ENCODE measurements at regions not wholly inside any gene's neighbourhood (a gene's known extent, or its start where the extent isn't known, plus 50 kb on each side); places are given as distances from the start of the nearest gene placed in this dataset.

DNA sequence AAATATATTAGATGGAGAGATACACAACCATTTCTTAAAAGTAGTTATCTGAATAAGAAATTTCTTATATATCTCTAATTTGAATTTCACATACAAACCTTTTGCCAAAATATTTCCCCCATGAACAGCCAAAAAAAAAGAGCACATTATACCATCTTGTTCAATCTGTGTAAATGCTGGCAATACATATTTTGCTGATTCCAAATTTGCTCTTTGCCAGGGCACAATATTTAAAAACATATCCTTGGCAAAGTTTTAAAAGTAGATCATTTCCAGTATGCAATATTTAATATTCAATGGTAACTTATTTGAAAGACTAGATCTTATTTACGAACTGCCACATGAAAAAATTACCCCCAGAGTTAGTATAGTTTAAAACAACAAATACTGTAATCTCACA is 204.2 kb downstream of the CBLN2 start:
- no peaks in the 10 kb centered on the region for H3K36me3 ChIP-seq (ENCODE audit: control insufficient read depth, insufficient read depth, low read length)
- no peak overlapping the region for H3K27ac ChIP-seq (ENCODE audit: low read depth, low read length)
- no peaks in the 10 kb centered on the region for H3K4me1 ChIP-seq (ENCODE audit: control insufficient read depth, insufficient read depth, low read length)
- H3K4me3 ChIP-seq (ENCODE audit: low read length): no peak overlapping the region
- H3K27me3 ChIP-seq (ENCODE audit: control insufficient read depth, insufficient read depth, low read length): no peaks in the 10 kb centered on the region
- H3K9ac ChIP-seq (ENCODE audit: low read length): no peak overlapping the region

DNA sequence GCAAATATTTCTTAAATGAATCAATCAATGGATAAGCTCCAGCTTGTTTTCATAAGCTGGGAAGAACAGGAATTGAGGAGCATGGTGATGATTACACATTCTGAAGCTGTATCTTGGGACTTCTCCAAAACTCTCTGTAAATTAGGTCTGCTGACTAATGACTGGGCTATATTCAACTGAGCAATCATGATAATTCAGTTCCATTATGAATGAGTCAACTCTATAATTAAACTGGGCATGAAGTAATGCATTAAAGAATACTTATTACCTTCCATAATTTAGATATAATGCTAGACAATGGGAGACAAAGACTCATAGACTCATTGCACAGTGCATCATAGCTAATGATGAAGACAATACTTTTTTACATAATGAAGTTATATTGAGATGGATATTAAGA is 207.4 kb downstream of the CBLN2 start:
- H3K9ac ChIP-seq (ENCODE audit: low read length): no peak overlapping the region
- H3K4me3 ChIP-seq (ENCODE audit: low read length): no peak overlapping the region
- H3K4me1 ChIP-seq (ENCODE audit: control insufficient read depth, insufficient read depth, low read length): no peaks in the 10 kb centered on the region
- no peak overlapping the region for H3K27ac ChIP-seq (ENCODE audit: low read depth, low read length)
- H3K36me3 ChIP-seq (ENCODE audit: control insufficient read depth, insufficient read depth, low read length): no peaks in the 10 kb centered on the region
- no peaks in the 10 kb centered on the region for H3K27me3 ChIP-seq (ENCODE audit: control insufficient read depth, insufficient read depth, low read length)

DNA sequence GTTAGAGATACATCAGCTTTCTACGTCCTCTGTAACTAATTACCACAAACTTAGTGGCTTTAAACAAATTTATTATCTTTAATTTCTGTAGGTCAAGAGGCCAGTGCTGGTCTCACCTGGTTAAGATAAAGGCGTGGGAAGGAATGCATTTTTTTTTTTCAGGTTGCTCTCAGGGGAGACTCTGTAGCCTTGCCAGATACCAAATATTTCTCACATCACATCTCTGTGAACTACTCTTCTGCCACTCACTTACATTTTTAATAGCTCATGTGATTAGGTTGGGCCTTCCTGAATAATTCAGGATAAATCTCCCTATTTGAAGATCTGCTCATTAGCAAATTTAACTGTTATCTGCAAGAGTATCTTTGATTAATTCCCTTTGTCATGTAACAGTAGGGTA is 214.6 kb downstream of the CBLN2 start:
- Histone ChIP-seq H3K9ac (ENCODE audit: low read length) (no peak overlapping the region), H3K27ac (ENCODE audit: low read depth, low read length) (no peak overlapping the region), H3K4me1 (ENCODE audit: control insufficient read depth, insufficient read depth, low read length) (no peaks in the 10 kb centered on the region), H3K36me3 (ENCODE audit: control insufficient read depth, insufficient read depth, low read length) (no peaks in the 10 kb centered on the region), H3K27me3 (ENCODE audit: control insufficient read depth, insufficient read depth, low read length) (no peaks in the 10 kb centered on the region), H3K4me3 (ENCODE audit: low read length) (no peak overlapping the region)

DNA sequence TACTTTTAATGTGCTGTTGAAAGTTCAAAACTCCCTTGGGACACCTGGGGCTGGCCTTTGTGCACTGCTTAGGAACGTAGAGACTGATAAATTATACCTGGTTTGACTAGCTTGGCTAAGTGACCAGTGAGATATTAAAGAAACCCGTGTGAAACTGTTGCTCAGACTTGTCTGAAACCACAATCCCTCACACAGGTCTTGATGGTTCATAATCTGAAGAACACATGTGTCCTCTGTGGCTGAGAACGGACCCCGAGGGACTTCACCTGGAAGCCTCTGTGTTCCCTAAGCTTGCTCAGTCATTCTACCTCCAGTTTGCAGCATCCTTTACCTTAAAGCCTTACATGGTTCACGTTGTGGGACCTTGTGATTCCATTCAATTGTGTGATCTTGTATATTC is 218.8 kb downstream of the CBLN2 start:
- H3K9ac ChIP-seq (ENCODE audit: low read length): no peak overlapping the region
- no peak overlapping the region for H3K27ac ChIP-seq (ENCODE audit: low read depth, low read length)

DNA sequence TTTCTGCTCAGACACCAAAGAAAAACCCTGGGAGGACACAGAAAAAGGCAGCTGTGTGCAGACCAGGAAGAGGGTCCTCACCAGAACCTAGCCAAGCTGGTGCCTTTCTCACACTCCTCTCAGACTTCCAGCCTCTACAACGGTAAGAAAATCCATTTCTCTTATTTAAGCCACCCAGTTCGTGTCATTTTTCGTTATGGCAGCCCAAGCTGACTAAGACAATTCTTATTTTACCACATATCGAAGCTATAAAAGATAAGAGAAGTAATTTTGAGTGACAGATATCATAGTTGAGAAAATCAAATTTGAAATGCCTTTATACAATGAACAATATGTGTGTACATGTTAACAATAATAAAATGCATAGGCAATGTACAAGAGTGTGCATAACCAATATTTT is 219.5 kb downstream of the CBLN2 start:
- Histone ChIP-seq H3K27me3 (ENCODE audit: control insufficient read depth, insufficient read depth, low read length) (no peaks in the 10 kb centered on the region), H3K27ac (ENCODE audit: low read depth, low read length) (no peak overlapping the region), H3K9ac (ENCODE audit: low read length) (no peak overlapping the region), H3K4me1 (ENCODE audit: control insufficient read depth, insufficient read depth, low read length) (no peaks in the 10 kb centered on the region), H3K36me3 (ENCODE audit: control insufficient read depth, insufficient read depth, low read length) (no peaks in the 10 kb centered on the region), H3K4me3 (ENCODE audit: low read length) (no peak overlapping the region)

More for the DNA sequence above, 218.8 kb downstream of the CBLN2 start:
- Histone ChIP-seq H3K4me1 (ENCODE audit: control insufficient read depth, insufficient read depth, low read length) (no peaks in the 10 kb centered on the region), H3K36me3 (ENCODE audit: control insufficient read depth, insufficient read depth, low read length) (no peaks in the 10 kb centered on the region), H3K4me3 (ENCODE audit: low read length) (no peak overlapping the region), H3K27me3 (ENCODE audit: control insufficient read depth, insufficient read depth, low read length) (no peaks in the 10 kb centered on the region)

DNA sequence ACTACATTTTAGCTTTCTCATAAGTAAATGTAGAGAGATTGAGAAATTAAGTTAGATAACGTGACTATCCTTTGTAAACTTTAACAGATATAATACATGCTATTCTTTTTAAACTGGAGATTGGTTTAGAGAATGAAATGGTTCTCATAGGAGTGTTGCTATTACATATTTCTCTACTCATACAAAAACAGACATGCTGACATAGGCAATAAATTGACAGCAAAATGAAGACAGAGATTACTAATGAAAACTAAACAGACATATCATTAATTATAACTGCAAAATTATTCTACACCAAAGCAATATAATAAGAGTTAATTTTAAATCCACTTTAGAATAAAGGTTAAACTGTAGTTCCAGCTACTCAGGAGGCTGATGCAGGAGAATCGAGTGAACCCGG is 227.6 kb downstream of the CBLN2 start:
- no peak overlapping the region for H3K27ac ChIP-seq (ENCODE audit: low read depth, low read length)
- H3K27me3 ChIP-seq (ENCODE audit: control insufficient read depth, insufficient read depth, low read length): no peaks in the 10 kb centered on the region
- no peaks in the 10 kb centered on the region for H3K4me1 ChIP-seq (ENCODE audit: control insufficient read depth, insufficient read depth, low read length)
- no peak overlapping the region for H3K9ac ChIP-seq (ENCODE audit: low read length)
- no peaks in the 10 kb centered on the region for H3K36me3 ChIP-seq (ENCODE audit: control insufficient read depth, insufficient read depth, low read length)
- no peak overlapping the region for H3K4me3 ChIP-seq (ENCODE audit: low read length)

DNA sequence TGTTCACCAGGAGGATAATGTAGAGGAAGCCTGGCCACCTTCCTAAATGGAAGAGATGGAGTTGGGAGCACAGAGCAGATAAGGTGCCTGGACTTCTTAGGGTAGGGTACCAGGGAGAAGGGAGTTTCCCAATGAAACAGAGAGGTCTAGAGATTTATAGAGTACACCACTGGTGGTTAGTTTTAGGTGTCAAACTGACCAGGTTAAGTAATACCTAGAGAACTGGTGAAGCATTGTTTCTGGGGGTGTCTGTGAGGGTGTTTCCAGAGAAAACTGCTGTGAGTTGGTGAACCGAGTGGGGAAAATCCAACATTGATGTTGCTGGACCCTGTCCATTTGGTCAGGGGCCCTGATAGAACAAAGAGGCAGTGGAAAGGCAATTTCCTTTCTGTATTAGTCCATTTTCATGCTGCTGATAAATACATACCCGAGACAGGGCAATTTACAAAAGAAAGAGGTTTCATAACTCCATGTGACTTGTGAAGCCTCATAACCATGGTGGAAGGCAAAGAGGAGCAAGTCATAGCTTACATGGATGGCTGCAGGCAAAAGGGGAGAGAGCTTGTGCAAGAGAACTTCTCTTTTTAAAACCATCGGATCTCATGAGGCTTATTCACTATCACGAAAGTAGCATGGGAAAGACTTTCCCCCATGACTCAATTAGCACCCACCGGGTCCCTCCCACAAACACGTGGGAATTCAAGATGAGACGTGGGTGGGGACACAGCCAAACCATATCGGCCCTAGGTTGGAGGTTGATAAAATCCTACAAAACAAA is 260.8 kb downstream of the CBLN2 start:
- Histone ChIP-seq H3K4me1 (ENCODE audit: control insufficient read depth, insufficient read depth, low read length) (no peaks in the 10 kb centered on the region), H3K36me3 (ENCODE audit: control insufficient read depth, insufficient read depth, low read length) (no peaks in the 10 kb centered on the region), H3K4me3 (ENCODE audit: low read length) (no peak overlapping the region), H3K27me3 (ENCODE audit: control insufficient read depth, insufficient read depth, low read length) (no peaks in the 10 kb centered on the region), H3K27ac (ENCODE audit: low read depth, low read length) (no peak overlapping the region), H3K9ac (ENCODE audit: low read length) (no peak overlapping the region)

DNA sequence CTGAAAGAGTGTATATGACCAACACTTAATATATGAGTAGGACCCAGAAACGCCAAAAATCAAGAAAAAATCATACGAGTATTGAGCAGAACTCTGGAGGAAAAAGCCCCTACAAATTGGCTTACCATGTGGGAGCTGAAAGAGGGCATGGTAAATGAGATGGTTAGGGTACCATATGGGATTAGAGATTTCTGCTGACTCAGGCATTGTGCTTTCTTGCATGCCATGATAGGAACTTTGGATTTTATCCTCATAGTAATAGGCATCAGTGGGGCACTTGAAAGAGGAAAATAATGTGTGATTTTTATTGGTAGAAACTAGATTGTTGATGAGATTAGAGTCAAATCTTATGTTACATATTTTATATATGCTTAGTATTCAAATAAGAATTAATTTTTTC is 271.1 kb downstream of the CBLN2 start:
- Histone ChIP-seq H3K4me3 (ENCODE audit: low read length) (no peak overlapping the region), H3K4me1 (ENCODE audit: control insufficient read depth, insufficient read depth, low read length) (no peaks in the 10 kb centered on the region)

DNA sequence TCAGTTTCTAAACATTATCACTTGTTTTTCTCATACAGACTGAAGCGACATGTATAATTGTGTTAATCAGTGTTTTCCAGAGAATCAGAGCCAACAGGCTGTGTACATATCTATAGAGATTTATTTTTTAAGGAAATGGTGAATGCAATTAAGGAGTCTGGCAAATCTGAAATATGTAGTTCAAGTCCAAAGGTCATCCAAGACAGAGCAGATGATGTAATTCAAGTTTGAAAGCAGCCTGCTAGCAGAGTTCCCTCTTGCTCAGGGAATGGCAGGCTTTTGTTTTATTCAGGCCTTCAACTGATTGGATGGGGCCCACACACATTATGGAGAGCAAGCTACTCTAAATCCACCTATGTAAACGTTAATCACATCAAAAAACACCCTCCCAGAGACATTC is 282.6 kb downstream of the CBLN2 start:
- no peak overlapping the region for H3K4me3 ChIP-seq (ENCODE audit: low read length)

More for the DNA sequence above, 271.1 kb downstream of the CBLN2 start:
- Histone ChIP-seq H3K27ac (ENCODE audit: low read depth, low read length) (no peak overlapping the region), H3K27me3 (ENCODE audit: control insufficient read depth, insufficient read depth, low read length) (no peaks in the 10 kb centered on the region), H3K9ac (ENCODE audit: low read length) (no peak overlapping the region), H3K36me3 (ENCODE audit: control insufficient read depth, insufficient read depth, low read length) (no peaks in the 10 kb centered on the region)

DNA sequence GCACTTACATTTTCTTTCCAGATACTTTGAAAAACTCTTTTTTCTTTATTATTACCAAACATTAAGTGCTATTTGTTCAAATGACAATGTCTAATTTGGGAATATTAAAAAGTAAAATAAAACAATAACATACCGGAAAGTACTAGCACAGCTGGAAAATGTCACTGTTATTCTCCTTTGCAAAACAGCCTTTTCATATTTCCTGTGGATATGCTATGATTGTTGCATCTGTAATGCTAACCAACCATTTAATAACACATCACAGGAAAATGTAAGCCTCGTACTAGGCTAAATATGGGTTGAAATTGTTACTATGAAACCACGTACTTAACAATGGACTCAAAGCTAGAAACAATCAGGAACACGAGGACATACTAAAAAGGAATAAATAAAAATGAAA is 298.1 kb downstream of the CBLN2 start:
- Histone ChIP-seq H3K27me3 (ENCODE audit: control insufficient read depth, insufficient read depth, low read length) (no peaks in the 10 kb centered on the region), H3K4me1 (ENCODE audit: control insufficient read depth, insufficient read depth, low read length) (no peaks in the 10 kb centered on the region), H3K27ac (ENCODE audit: low read depth, low read length) (no peak overlapping the region), H3K9ac (ENCODE audit: low read length) (no peak overlapping the region), H3K4me3 (ENCODE audit: low read length) (no peak overlapping the region), H3K36me3 (ENCODE audit: control insufficient read depth, insufficient read depth, low read length) (no peaks in the 10 kb centered on the region)

More for the DNA sequence above, 282.6 kb downstream of the CBLN2 start:
- Histone ChIP-seq H3K27ac (ENCODE audit: low read depth, low read length) (no peak overlapping the region), H3K9ac (ENCODE audit: low read length) (no peak overlapping the region), H3K27me3 (ENCODE audit: control insufficient read depth, insufficient read depth, low read length) (no peaks in the 10 kb centered on the region), H3K4me1 (ENCODE audit: control insufficient read depth, insufficient read depth, low read length) (no peaks in the 10 kb centered on the region), H3K36me3 (ENCODE audit: control insufficient read depth, insufficient read depth, low read length) (no peaks in the 10 kb centered on the region)

DNA sequence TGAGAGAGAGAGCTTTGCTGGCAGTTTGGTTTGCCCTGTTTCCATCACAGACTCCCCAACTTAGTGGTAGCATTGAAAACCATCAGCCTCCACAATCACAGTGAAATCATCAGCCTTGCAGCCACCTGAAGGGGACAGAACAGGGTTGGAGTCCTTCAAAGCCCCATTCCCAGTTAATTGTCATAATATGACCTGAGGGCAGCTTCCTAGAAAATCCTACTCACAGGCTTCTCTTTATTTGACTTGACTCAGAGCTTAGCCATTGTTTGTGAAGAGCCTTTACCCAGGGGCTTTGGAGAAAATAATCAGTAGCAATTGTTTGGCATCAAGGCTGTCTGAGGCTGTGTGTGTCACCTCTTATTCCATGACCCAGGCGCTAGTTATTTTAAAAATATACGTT is 308.7 kb downstream of the CBLN2 start:
- no peak overlapping the region for H3K27ac ChIP-seq (ENCODE audit: low read depth, low read length)
- no peaks in the 10 kb centered on the region for H3K4me1 ChIP-seq (ENCODE audit: control insufficient read depth, insufficient read depth, low read length)
- no peak overlapping the region for H3K9ac ChIP-seq (ENCODE audit: low read length)
- no peaks in the 10 kb centered on the region for H3K36me3 ChIP-seq (ENCODE audit: control insufficient read depth, insufficient read depth, low read length)
- H3K4me3 ChIP-seq (ENCODE audit: low read length): no peak overlapping the region
- H3K27me3 ChIP-seq (ENCODE audit: control insufficient read depth, insufficient read depth, low read length): no peaks in the 10 kb centered on the region

DNA sequence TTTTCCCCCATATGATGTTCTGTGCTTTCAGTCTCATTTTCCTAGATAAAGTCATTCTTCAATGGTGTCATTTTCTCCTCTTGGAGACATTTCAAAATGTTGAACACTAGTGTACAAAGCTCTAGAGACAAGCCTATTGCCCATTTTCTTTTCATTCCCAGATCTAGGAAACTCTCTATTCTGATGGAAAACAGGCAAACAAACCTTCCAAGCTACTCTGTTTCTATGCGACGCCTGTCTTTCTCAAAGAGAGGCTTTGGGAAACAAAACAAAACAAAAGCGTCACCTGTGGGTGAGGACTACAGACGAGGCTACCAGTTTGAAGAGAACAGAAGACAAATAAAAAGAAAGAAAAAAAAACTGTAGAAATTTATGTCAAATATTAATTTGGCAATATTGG is 311.0 kb downstream of the CBLN2 start:
- no peaks in the 10 kb centered on the region for H3K27me3 ChIP-seq (ENCODE audit: control insufficient read depth, insufficient read depth, low read length)
- H3K4me1 ChIP-seq (ENCODE audit: control insufficient read depth, insufficient read depth, low read length): no peaks in the 10 kb centered on the region
- H3K9ac ChIP-seq (ENCODE audit: low read length): no peak overlapping the region
- no peak overlapping the region for H3K27ac ChIP-seq (ENCODE audit: low read depth, low read length)
- no peak overlapping the region for H3K4me3 ChIP-seq (ENCODE audit: low read length)
- H3K36me3 ChIP-seq (ENCODE audit: control insufficient read depth, insufficient read depth, low read length): no peaks in the 10 kb centered on the region

DNA sequence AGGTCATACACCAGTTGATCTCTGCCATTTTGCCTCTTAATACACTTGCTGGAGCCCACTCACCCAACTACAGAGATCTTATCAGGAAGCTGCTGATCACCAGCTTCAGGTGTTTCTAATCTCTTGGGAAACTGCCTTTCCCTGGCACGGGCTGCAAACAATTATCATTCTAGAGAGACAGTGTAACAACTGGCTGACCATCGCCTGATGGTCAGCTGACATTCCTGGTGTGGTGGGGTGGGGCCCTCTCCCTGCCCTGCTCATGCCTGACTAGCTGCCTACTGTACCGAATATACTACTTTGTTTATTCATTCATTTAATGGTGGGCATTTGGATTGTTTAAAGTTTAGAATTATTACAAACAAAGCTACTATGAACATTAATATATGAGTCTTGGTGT is 311.5 kb downstream of the CBLN2 start:
- H3K4me1 ChIP-seq (ENCODE audit: control insufficient read depth, insufficient read depth, low read length): no peaks in the 10 kb centered on the region
- H3K4me3 ChIP-seq (ENCODE audit: low read length): no peak overlapping the region
- H3K9ac ChIP-seq (ENCODE audit: low read length): no peak overlapping the region
- H3K36me3 ChIP-seq (ENCODE audit: control insufficient read depth, insufficient read depth, low read length): no peaks in the 10 kb centered on the region
- H3K27me3 ChIP-seq (ENCODE audit: control insufficient read depth, insufficient read depth, low read length): no peaks in the 10 kb centered on the region
- H3K27ac ChIP-seq (ENCODE audit: low read depth, low read length): no peak overlapping the region
